Esophagus (tissue), 2 donors: ENCODE measurements at regions not wholly inside any gene's neighbourhood (a gene's known extent, or its start where the extent isn't known, plus 50 kb on each side); places are given as distances from the start of the nearest gene placed in this dataset.

Experiments
- H3K27ac ChIP-seq, 2 donors: one replicate each; pipeline ENCODE4 v1.5.1; 2013; ENCODE audit warnings: low read depth in 2 of 2, mild to moderate bottlenecking in 2 of 2, inconsistent platforms in 1 of 2, low read length in 1 of 2, moderate library complexity in 1 of 2
- H3K27me3 ChIP-seq, 2 donors: one replicate each; pipeline ENCODE4 v1.6.1; 2013; ENCODE audit warnings: low read length in 2 of 2, control low read depth in 1 of 2, mild to moderate bottlenecking in 1 of 2; ENCODE audit not compliant: insufficient read depth in 2 of 2, control insufficient read depth in 1 of 2
- H3K36me3 ChIP-seq, 2 donors: one replicate each; pipeline ENCODE4 v1.6.1; 2013; ENCODE audit warnings: low read length in 1 of 2; ENCODE audit not compliant: control insufficient read depth in 2 of 2, insufficient read depth in 2 of 2
- H3K4me1 ChIP-seq, 2 donors: one replicate each; pipeline ENCODE4 v1.6.1; 2013; ENCODE audit warnings: low read length in 1 of 2; ENCODE audit not compliant: control insufficient read depth in 2 of 2, insufficient read depth in 2 of 2
- H3K4me3 ChIP-seq, 2 donors: one replicate each; pipeline ENCODE4 v1.5.1; 2013; ENCODE audit warnings: low read length in 2 of 2, mild to moderate bottlenecking in 2 of 2, low read depth in 1 of 2, moderate library complexity in 1 of 2
- H3K9me3 ChIP-seq, 2 donors: one replicate each; pipeline ENCODE4 v1.6.1; 2013; ENCODE audit warnings: mild to moderate bottlenecking in 2 of 2, low read depth in 1 of 2, low read length in 1 of 2, moderate library complexity in 1 of 2; ENCODE audit not compliant: control insufficient read depth in 2 of 2, insufficient read depth in 1 of 2
- WGBS, 2 donors: extraction: QIAGEN DNeasy Blood & Tissue Kit; methylation state at CpG; one replicate each; pipeline ENCODE4 v1.1.7; 2013; 5-methylcytosine and 5-hydroxymethylcytosine counted together
- donor health status: healthy with polysubstance abuse.
- donor health status: Bipolar disorder and iron deficiency.

GRCh38 chr4:101600287-101600686 is 190.2 kb upstream of the BANK1 start:
- H3K36me3 ChIP-seq, result no peaks in the 10 kb centered on the region
- H3K4me1 ChIP-seq, result no peaks in the 10 kb centered on the region
- no peaks in the 10 kb centered on the region for H3K9me3 ChIP-seq
- H3K27me3 ChIP-seq, result no peaks in the 10 kb centered on the region
- H3K27ac ChIP-seq, result no peak overlapping the region
- 50 to 51% methylated on average over 2 of the region's 2 CpGs for WGBS, 2 donors
- H3K4me3 ChIP-seq, result no peak overlapping the region

DNA sequence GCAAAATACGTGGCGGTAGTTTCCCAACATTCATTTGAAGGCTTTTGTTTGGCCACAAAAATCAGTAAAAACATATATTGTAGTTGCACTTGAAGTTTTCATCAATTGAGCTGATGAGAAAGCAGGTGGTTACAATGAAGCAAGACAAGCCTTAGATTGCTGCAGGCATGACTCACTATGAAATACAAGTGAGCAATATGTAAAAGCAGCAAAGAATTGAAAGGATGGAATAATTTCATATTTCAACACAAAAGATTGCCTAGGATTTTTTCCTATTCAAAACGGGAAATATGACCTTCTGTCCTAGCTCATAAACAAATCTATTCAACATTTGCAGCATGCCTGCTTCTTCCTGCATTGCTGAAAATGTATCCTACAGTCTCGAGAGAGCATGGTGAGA is 190.9 kb upstream of the BANK1 start:
- Histone ChIP-seq H3K27ac (no peak overlapping the region), H3K4me1 (no peaks in the 10 kb centered on the region), H3K27me3 (no peaks in the 10 kb centered on the region), H3K4me3 (no peak overlapping the region), H3K9me3 (no peaks in the 10 kb centered on the region), H3K36me3 (no peaks in the 10 kb centered on the region)
- 41 to 43% methylated on average over 4 of the region's 4 CpGs for WGBS, 2 donors

- 48 to 60% methylated on average over 2 of the region's 2 CpGs for WGBS, 2 donors
- Histone ChIP-seq H3K4me1 (no peaks in the 10 kb centered on the region), H3K4me3 (no peak overlapping the region), H3K36me3 (no peaks in the 10 kb centered on the region), H3K27me3 (no peaks in the 10 kb centered on the region), H3K9me3 (no peaks in the 10 kb centered on the region), H3K27ac (no peak overlapping the region)
Measured at GRCh38 chr4:101596781-101597552, 193.6 kb upstream of the BANK1 start.

- H3K27ac ChIP-seq, result no peak overlapping the region
- no peak overlapping the region for H3K4me3 ChIP-seq
- no peaks in the 10 kb centered on the region for H3K36me3 ChIP-seq
- H3K4me1 ChIP-seq, result no peaks in the 10 kb centered on the region
- no peaks in the 10 kb centered on the region for H3K27me3 ChIP-seq
- 90 to 92% methylated on average over 11 of the region's 11 CpGs for WGBS, 2 donors
- no peaks in the 10 kb centered on the region for H3K9me3 ChIP-seq
Measured at GRCh38 chr4:101594588-101594987, 195.9 kb upstream of the BANK1 start.

DNA sequence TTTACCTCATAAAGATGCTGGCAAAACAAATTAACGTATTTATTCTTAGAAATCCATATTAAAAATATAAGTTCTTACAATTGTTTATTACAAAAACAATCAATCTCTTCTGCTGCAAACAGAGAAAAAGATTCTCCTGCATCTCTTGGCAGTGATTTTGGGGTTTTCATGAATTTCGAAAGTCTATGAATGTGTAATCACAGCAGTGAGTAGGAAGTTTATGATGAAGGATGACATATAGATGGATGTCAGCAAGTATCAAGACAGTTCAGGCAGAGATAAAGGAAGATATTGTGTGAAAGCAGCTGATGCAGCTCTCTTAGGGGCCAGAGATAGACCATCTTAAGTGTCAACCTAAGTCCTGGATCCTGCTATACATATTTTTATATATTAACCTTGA is 196.9 kb upstream of the BANK1 start:
- H3K27ac ChIP-seq, result no peak overlapping the region
- no peaks in the 10 kb centered on the region for H3K9me3 ChIP-seq
- H3K4me3 ChIP-seq, result no peak overlapping the region
- H3K4me1 ChIP-seq, result no peaks in the 10 kb centered on the region
- 80% methylated on average over 2 of the region's 2 CpGs for WGBS, 2 donors
- H3K27me3 ChIP-seq, result no peaks in the 10 kb centered on the region
- no peaks in the 10 kb centered on the region for H3K36me3 ChIP-seq

DNA sequence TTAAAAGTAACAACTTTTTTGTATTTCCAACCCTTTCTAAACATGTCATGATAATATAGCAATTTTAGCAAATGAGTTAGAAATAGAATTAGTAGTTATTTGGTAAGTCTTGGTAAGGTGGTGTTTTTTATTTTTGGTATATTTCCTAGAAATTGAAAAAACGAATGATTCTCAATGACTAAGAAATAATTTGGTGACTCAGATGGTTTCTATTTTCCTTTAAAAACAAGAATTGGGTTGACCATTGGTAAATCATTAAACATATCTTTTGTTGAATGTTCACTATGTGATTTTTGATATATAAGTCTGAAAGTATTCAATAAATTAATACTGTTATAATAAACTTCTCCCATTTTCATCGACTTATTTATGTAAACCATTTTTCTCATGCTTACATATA is 206.2 kb upstream of the BANK1 start:
- Histone ChIP-seq H3K4me3 (no peak overlapping the region), H3K27me3 (no peaks in the 10 kb centered on the region), H3K27ac (no peak overlapping the region), H3K4me1 (no peaks in the 10 kb centered on the region), H3K9me3 (peaks cover 0 to 4% of the 10 kb centered on the region in 2 donors), H3K36me3 (no peaks in the 10 kb centered on the region)
- 68 to 78% methylated on average over 2 of the region's 2 CpGs for WGBS, 2 donors

DNA sequence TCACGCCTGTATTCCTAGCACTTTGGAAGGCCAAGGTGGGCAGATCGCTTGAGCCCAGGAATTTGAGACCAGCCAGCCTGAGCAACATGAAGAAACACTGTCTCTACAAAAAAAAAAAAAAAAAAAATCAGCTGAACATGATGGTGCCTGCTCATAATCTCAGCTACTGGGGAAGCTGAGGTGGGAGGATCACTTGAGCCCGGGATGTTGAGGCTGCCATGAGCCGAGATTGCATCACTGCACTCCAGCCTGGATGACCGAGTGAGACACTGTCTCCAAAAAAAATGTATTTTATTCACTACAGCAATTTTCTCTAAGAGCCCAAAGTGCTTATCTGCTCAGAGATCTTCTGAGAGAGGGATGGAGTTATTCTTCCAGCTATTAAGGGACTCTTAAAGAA is 215.8 kb upstream of the PPP3CA start:
- Histone ChIP-seq H3K4me3 (no peak overlapping the region), H3K9me3 (no peaks in the 10 kb centered on the region), H3K27me3 (no peaks in the 10 kb centered on the region), H3K4me1 (no peaks in the 10 kb centered on the region), H3K36me3 (no peaks in the 10 kb centered on the region), H3K27ac (no peak overlapping the region)
- 72 to 82% methylated on average over 5 of the region's 5 CpGs for WGBS, 2 donors

GRCh38 chr4:101556842-101557241 is 209.5 kb upstream of the PPP3CA start:
- Histone ChIP-seq H3K27me3 (no peaks in the 10 kb centered on the region), H3K4me1 (no peaks in the 10 kb centered on the region), H3K27ac (no peak overlapping the region), H3K36me3 (no peaks in the 10 kb centered on the region), H3K4me3 (no peak overlapping the region), H3K9me3 (no peaks in the 10 kb centered on the region)
- 69% methylated on average over 4 of the region's 4 CpGs for WGBS, 2 donors

GRCh38 chr4:101555341-101555880 is 208.1 kb upstream of the PPP3CA start:
- Histone ChIP-seq H3K4me3 (no peak overlapping the region), H3K27ac (no peak overlapping the region), H3K36me3 (no peaks in the 10 kb centered on the region), H3K27me3 (no peaks in the 10 kb centered on the region), H3K9me3 (no peaks in the 10 kb centered on the region), H3K4me1 (no peaks in the 10 kb centered on the region)
- whole genome bisulfite sequencing, 2 donors, result 73 to 91% methylated on average over 4 of the region's 4 CpGs

DNA sequence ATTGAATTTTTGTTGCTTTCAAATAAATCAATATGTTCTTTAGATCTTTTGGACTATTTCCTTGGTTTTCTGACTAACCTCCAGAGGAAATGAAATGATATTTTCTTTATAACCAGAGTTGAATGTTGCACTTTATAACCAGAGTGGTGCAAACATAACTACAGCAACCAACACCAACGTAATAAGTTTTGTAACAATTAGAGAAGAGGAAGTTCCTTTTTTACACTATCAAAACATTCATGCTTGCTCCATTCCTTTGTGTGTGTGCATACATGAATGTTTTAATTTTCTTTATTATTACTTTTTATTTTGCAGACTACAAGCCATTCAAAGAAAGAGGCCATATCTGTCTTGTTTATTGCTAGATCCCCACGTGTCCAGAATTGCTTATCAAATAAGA is 193.0 kb upstream of the PPP3CA start:
- Histone ChIP-seq H3K9me3 (no peaks in the 10 kb centered on the region), H3K27ac (no peak overlapping the region), H3K4me1 (no peaks in the 10 kb centered on the region), H3K27me3 (no peaks in the 10 kb centered on the region), H3K4me3 (no peak overlapping the region), H3K36me3 (no peaks in the 10 kb centered on the region)
- whole genome bisulfite sequencing, 2 donors, result 27 to 44% methylated on average over 2 of the region's 2 CpGs
